Kidney epithelial cell (primary cell): ENCODE measurements at regions not wholly inside any gene's neighbourhood (a gene's known extent, or its start where the extent isn't known, plus 50 kb on each side); places are given as distances from the start of the nearest gene placed in this dataset.

Experiments used
- DNase-seq: peaks from one replicate; pipeline ENCODE4 v3.0.0-alpha.2; 2010; ENCODE audit warnings: low read depth
- H3K27me3 ChIP-seq: 2 replicates; pipeline ENCODE4 v1.6.0; 2011; ENCODE audit warnings: low read length; ENCODE audit not compliant: control insufficient read depth, insufficient read depth
- H3K36me3 ChIP-seq: 2 replicates; pipeline ENCODE4 v1.5.1; 2011; ENCODE audit warnings: low read length; ENCODE audit not compliant: control insufficient read depth, insufficient read depth
- H3K4me3 ChIP-seq: 2 replicates; pipeline ENCODE4 v1.5.1; 2011; ENCODE audit warnings: low read depth, mild to moderate bottlenecking, control low read depth, low read length
- TF ChIP-seq, protein P1 (sequence below): IDR thresholded peaks from 2 replicates; pipeline ENCODE4 v1.5.1; 2011; ENCODE audit warnings: mild to moderate bottlenecking, moderate library complexity, low read length, control low read depth, inconsistent platforms; ENCODE audit not compliant: insufficient read depth, poor library complexity, severe bottlenecking

DNA sequence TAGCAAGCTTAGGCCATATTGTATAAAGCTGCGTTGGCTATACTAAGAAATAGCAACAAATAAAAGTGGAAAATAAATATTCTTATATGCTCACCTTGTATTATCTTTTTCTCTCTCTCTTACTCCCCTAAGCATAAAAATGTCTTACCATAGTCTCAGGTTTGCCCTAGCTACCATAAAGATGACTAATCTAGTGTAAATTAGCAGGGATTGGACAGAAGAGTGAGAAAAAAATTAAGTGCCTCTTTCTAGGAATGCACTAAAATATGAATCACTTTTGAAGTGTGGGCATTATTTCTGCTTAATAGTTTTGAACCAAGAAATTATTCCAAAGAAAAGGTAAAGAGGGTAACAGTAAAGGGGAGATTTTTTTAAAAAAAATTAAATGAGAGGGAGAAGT lies 201.3 kb downstream of the HINT1 start:
- Histone ChIP-seq H3K27me3 (no peaks in the 10 kb centered on the region), H3K36me3 (no peaks in the 10 kb centered on the region), H3K4me3 (no peak overlapping the region)
- TF ChIP-seq, protein P1, sequence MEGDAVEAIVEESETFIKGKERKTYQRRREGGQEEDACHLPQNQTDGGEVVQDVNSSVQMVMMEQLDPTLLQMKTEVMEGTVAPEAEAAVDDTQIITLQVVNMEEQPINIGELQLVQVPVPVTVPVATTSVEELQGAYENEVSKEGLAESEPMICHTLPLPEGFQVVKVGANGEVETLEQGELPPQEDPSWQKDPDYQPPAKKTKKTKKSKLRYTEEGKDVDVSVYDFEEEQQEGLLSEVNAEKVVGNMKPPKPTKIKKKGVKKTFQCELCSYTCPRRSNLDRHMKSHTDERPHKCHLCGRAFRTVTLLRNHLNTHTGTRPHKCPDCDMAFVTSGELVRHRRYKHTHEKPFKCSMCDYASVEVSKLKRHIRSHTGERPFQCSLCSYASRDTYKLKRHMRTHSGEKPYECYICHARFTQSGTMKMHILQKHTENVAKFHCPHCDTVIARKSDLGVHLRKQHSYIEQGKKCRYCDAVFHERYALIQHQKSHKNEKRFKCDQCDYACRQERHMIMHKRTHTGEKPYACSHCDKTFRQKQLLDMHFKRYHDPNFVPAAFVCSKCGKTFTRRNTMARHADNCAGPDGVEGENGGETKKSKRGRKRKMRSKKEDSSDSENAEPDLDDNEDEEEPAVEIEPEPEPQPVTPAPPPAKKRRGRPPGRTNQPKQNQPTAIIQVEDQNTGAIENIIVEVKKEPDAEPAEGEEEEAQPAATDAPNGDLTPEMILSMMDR: no peak
- no peak for DNase-seq

DNA sequence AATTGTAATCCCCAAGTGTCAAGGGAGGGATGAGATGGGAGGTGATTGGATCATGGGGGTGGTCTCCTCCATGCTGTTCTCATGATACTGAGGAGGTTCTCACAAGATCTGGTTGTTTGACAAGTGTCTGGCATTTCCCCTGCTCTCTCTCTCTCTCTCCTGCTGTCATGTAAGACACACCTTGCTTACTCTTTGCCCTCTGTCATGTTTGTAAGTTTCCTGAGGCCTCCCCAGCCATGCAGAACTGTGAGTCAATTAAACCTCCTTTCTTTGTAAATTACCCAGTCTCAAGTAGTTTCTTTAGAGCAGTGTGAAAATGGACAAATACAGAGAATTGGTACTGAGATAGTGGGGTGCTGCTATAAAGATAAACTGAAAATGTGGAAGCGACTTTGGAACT lies 207.9 kb downstream of the HINT1 start:
- TF ChIP-seq, protein P1: no peak
- no peak overlapping the region for H3K4me3 ChIP-seq
- H3K27me3 ChIP-seq: no peaks in the 10 kb centered on the region
- no peak for DNase-seq
- no peaks in the 10 kb centered on the region for H3K36me3 ChIP-seq

DNA sequence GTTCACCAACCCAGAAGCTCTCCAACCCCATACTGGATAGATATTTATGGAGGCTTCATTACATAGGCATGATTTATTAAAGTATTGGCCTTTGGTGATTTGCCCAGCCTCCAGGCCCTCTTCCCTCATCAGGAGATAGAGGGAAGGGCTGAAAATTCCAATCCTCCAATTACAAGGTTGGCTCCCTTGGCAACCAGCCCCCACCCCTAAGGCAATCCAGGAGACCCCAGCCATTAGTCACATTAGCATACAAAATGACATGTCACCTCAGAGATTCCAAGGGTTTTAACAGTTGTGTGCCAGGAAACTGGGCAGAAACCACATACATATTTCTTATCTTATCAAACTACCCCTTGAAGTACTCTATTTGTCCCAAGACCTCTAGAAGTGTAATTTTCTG lies 210.0 kb downstream of the HINT1 start:
- Histone ChIP-seq H3K4me3 (no peak overlapping the region), H3K36me3 (no peaks in the 10 kb centered on the region), H3K27me3 (no peaks in the 10 kb centered on the region)
- DNase-seq: no peak
- TF ChIP-seq, protein P1: no peak

DNA sequence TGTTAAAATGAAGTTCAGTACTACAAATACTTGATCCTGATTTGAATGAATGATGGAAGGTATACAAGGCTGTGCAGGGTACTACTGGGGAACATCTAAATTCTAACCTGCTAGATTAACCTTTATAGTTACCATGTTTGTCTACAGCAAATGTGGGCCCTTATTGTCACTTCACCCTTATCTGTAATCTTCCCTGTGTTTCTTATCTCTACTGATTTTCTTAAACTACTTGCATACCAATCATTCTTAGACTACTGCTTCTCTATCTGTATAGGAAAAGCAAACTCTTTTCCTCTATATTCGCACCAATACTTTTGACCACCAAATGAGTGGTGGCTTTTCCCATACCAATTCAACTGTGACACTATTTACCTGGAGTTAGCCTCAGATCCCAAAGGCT lies 210.7 kb downstream of the HINT1 start:
- no peaks in the 10 kb centered on the region for H3K36me3 ChIP-seq
- no peak overlapping the region for H3K4me3 ChIP-seq
- TF ChIP-seq, protein P1: no peak
- H3K27me3 ChIP-seq: no peaks in the 10 kb centered on the region
- DNase-seq: no peak

DNA sequence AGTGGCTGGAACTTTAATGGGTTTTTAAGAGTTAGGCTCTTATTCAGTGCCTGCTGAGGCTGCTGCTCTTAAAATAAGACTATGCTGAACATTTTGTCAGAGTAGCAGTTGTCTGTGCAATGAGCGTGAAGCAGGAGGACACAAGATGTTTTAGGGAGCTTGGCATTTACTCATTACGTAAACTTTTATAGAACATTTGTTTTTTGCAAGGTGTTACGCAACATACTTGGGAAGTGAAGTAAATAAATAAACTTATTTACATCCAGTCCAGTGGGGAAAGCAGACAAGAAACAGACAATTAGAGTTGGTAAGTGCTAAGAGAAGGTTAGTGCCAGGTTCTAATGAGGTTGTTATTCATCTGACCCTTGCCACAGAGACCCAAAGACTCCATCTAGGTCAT lies 226.0 kb downstream of the HINT1 start:
- no peak for DNase-seq
- no peaks in the 10 kb centered on the region for H3K27me3 ChIP-seq
- H3K36me3 ChIP-seq: no peaks in the 10 kb centered on the region
- TF ChIP-seq, protein P1: no peak
- H3K4me3 ChIP-seq: no peak overlapping the region

DNA sequence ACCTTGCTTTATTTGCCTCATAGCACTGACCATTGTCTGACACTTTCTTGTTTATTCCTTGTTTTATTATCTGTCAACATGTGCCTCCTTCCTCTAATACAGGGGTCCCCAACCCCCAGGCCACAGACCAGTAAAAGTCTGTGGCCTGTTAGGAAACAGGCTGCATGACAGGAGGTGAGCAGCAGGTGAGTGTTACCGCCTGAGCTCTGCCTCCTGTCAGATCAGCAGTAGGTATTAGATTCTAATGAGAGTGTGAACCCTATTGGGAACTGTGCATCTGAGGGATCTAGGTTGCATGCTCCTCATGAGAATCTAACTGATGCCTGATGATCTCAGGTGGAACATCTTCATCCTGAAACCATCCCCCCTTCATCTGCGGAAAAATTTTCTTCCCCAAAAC lies 228.0 kb downstream of the HINT1 start:
- no peaks in the 10 kb centered on the region for H3K36me3 ChIP-seq
- TF ChIP-seq, protein P1: no peak
- no peak for DNase-seq
- no peaks in the 10 kb centered on the region for H3K27me3 ChIP-seq
- no peak overlapping the region for H3K4me3 ChIP-seq
